ENCODE measurements at regions not wholly inside any gene's neighbourhood (a gene's known extent, or its start where the extent isn't known, plus 50 kb on each side); places are given as distances from the start of the nearest gene placed in this dataset.

DNA sequence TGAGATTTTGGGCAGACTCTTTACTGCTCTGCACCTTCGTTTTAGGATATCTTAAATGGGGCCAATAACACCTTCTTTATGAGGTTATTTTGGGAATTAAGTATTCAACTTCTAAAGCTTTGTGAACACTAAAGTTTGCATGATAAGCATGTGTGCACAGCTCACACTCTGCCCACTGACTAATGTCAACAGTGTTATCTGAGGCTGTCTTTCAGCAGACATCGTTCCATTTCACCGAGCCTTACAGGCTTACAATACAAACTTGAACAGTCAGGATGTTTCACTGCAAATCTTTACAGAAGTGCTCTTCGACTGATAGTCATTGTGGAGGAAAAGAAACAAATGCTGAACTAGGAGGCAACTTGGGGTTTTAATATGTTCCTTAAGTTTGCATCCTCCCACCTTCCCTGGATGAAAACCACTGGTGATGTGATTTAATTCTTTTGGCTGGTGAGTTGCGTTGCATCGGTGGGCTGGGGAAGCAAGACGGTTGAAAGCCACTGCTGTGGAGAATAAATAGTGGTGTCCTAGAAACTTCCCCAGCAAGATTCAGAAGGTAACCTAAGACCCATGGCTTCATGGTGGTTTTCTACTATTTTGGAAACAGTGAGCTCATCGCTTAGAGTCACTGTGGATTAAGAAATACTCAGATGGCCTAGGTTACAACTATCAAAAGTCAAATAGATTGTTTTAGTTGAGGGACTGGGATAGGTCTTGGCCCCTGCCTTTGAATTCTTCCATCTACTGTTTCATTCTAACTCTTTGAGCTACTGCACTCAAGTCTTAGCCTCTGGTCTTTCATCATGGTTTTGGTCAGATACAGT is 167.2 kb upstream of the MAP3K7 start:
- Histone ChIP-seq H3K27ac (replicated peaks) (no peak overlapping the region), H3K4me3 (replicated peaks; ENCODE audit: insufficient read depth, low read length) (no peak overlapping the region), H3K27me3 (ENCODE audit: insufficient read depth, poor library complexity, severe bottlenecking) (no peaks in the 10 kb centered on the region)
- TF ChIP-seq GABPA (IDR thresholded peaks at IDR 0.05; ENCODE audit: low read depth) (no peak), SPI1 (IDR thresholded peaks at IDR 0.05; ENCODE audit: borderline replicate concordance, low read depth) (no peak), POLR2AphosphoS5 (IDR thresholded peaks at IDR 0.05; ENCODE audit: low read depth) (no peak)
- TF ChIP-seq, protein P1, sequence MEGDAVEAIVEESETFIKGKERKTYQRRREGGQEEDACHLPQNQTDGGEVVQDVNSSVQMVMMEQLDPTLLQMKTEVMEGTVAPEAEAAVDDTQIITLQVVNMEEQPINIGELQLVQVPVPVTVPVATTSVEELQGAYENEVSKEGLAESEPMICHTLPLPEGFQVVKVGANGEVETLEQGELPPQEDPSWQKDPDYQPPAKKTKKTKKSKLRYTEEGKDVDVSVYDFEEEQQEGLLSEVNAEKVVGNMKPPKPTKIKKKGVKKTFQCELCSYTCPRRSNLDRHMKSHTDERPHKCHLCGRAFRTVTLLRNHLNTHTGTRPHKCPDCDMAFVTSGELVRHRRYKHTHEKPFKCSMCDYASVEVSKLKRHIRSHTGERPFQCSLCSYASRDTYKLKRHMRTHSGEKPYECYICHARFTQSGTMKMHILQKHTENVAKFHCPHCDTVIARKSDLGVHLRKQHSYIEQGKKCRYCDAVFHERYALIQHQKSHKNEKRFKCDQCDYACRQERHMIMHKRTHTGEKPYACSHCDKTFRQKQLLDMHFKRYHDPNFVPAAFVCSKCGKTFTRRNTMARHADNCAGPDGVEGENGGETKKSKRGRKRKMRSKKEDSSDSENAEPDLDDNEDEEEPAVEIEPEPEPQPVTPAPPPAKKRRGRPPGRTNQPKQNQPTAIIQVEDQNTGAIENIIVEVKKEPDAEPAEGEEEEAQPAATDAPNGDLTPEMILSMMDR (IDR thresholded peaks at IDR 0.05; ENCODE audit: insufficient read depth, low read length): no peak
- TF ChIP-seq, protein P2, sequence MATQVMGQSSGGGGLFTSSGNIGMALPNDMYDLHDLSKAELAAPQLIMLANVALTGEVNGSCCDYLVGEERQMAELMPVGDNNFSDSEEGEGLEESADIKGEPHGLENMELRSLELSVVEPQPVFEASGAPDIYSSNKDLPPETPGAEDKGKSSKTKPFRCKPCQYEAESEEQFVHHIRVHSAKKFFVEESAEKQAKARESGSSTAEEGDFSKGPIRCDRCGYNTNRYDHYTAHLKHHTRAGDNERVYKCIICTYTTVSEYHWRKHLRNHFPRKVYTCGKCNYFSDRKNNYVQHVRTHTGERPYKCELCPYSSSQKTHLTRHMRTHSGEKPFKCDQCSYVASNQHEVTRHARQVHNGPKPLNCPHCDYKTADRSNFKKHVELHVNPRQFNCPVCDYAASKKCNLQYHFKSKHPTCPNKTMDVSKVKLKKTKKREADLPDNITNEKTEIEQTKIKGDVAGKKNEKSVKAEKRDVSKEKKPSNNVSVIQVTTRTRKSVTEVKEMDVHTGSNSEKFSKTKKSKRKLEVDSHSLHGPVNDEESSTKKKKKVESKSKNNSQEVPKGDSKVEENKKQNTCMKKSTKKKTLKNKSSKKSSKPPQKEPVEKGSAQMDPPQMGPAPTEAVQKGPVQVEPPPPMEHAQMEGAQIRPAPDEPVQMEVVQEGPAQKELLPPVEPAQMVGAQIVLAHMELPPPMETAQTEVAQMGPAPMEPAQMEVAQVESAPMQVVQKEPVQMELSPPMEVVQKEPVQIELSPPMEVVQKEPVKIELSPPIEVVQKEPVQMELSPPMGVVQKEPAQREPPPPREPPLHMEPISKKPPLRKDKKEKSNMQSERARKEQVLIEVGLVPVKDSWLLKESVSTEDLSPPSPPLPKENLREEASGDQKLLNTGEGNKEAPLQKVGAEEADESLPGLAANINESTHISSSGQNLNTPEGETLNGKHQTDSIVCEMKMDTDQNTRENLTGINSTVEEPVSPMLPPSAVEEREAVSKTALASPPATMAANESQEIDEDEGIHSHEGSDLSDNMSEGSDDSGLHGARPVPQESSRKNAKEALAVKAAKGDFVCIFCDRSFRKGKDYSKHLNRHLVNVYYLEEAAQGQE (IDR thresholded peaks at IDR 0.05; ENCODE audit: insufficient replicate concordance, low read depth): no peak
- DNase-seq (ENCODE audit: low read depth in 1 of 2, low spot score in 1 of 2): no peak

- DNase-seq (ENCODE audit: low read depth in 1 of 2, low spot score in 1 of 2): no peak
- H3K27ac ChIP-seq (replicated peaks): no peak overlapping the region
- TF ChIP-seq, protein P2 (IDR thresholded peaks at IDR 0.05; ENCODE audit: insufficient replicate concordance, low read depth): no peak
- TF ChIP-seq, protein P1 (IDR thresholded peaks at IDR 0.05; ENCODE audit: insufficient read depth, low read length): no peak
- TF ChIP-seq POLR2AphosphoS5 (IDR thresholded peaks at IDR 0.05; ENCODE audit: low read depth) (no peak), GABPA (IDR thresholded peaks at IDR 0.05; ENCODE audit: low read depth) (no peak), SPI1 (IDR thresholded peaks at IDR 0.05; ENCODE audit: borderline replicate concordance, low read depth) (no peak)
- H3K27me3 ChIP-seq (ENCODE audit: insufficient read depth, poor library complexity, severe bottlenecking): no peaks in the 10 kb centered on the region
- H3K4me3 ChIP-seq (replicated peaks; ENCODE audit: insufficient read depth, low read length): no peak overlapping the region
Measured at GRCh38 chr6:90739802-90740201, 152.9 kb upstream of the MAP3K7 start.

DNA sequence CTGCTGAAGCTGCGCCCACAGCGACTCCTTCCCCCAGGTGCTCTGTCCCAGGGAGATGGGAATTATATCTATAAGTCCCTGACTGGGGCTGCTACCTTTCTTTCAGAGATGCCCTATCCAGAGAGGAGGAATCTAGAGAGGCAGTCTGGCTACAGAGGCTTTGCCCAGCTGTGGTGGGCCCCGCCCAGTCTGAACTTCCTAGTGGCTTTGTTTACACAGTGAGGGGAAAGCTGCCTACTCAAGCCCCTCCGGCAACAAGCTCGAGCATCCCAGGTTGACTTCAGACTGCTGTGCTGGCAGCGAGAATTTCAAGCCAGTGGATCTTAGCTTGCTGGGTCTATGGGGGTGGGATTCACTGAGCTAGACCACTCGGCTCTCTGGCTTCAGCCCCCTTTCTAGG is 152.5 kb upstream of the MAP3K7 start:
- TF ChIP-seq SPI1 (IDR thresholded peaks at IDR 0.05; ENCODE audit: borderline replicate concordance, low read depth) (no peak), POLR2AphosphoS5 (IDR thresholded peaks at IDR 0.05; ENCODE audit: low read depth) (no peak), GABPA (IDR thresholded peaks at IDR 0.05; ENCODE audit: low read depth) (no peak)
- TF ChIP-seq, protein P2 (IDR thresholded peaks at IDR 0.05; ENCODE audit: insufficient replicate concordance, low read depth): no peak
- TF ChIP-seq, protein P1 (IDR thresholded peaks at IDR 0.05; ENCODE audit: insufficient read depth, low read length): no peak
- Histone ChIP-seq H3K27ac (replicated peaks) (no peak overlapping the region), H3K4me3 (replicated peaks; ENCODE audit: insufficient read depth, low read length) (no peak overlapping the region), H3K27me3 (ENCODE audit: insufficient read depth, poor library complexity, severe bottlenecking) (no peaks in the 10 kb centered on the region)
- DNase-seq (ENCODE audit: low read depth in 1 of 2, low spot score in 1 of 2): no peak
